ENCODE measurements at regions not wholly inside any gene's neighbourhood (a gene's known extent, or its start where the extent isn't known, plus 50 kb on each side); places are given as distances from the start of the nearest gene placed in this dataset.

DNA sequence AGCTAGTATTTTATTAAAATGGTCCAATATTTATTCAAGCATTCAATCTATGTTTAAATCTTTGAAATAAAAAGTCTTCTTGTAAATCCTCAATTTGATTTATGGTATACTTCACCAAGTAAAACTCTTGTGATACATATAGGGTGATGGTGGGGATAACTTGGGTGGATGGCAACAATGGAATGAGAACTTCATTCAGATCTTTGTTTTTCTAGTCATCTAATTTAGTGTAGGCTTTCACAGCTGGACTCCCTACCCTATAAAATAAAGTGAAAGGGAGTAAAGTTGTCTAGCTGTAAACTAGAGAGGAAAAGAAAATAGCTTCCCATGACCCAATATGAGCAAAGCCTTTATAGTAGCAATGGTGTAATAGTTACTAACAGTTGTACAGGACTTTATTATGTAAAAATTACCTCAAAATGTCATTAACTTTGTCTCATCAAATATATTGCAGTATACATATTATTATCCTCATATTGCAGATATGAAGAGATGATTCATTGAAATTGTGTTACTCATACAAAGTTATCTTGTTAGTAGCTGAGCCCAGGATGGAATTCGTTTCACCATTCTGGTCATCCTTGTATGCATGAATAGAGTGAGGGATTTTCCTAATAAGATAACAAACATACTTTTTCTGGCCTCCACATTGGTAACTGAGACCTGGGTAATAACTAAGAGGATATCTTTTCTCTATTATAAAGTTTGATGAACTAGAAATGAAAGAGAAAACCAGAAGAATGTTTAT lies 1377.7 kb upstream of the ADGRL4 start:
- H3K27ac ChIP-seq (replicated peaks), result no peak overlapping the region
- TF ChIP-seq POLR2AphosphoS5 (IDR thresholded peaks at IDR 0.05; ENCODE audit: low read depth) (no peak), CTCF (IDR thresholded peaks at IDR 0.05; ENCODE audit: insufficient read depth, low read length) (no peak), SPI1 (IDR thresholded peaks at IDR 0.05; ENCODE audit: borderline replicate concordance, low read depth) (no peak), GABPA (IDR thresholded peaks at IDR 0.05; ENCODE audit: low read depth) (no peak)
- TF ChIP-seq, protein P1, sequence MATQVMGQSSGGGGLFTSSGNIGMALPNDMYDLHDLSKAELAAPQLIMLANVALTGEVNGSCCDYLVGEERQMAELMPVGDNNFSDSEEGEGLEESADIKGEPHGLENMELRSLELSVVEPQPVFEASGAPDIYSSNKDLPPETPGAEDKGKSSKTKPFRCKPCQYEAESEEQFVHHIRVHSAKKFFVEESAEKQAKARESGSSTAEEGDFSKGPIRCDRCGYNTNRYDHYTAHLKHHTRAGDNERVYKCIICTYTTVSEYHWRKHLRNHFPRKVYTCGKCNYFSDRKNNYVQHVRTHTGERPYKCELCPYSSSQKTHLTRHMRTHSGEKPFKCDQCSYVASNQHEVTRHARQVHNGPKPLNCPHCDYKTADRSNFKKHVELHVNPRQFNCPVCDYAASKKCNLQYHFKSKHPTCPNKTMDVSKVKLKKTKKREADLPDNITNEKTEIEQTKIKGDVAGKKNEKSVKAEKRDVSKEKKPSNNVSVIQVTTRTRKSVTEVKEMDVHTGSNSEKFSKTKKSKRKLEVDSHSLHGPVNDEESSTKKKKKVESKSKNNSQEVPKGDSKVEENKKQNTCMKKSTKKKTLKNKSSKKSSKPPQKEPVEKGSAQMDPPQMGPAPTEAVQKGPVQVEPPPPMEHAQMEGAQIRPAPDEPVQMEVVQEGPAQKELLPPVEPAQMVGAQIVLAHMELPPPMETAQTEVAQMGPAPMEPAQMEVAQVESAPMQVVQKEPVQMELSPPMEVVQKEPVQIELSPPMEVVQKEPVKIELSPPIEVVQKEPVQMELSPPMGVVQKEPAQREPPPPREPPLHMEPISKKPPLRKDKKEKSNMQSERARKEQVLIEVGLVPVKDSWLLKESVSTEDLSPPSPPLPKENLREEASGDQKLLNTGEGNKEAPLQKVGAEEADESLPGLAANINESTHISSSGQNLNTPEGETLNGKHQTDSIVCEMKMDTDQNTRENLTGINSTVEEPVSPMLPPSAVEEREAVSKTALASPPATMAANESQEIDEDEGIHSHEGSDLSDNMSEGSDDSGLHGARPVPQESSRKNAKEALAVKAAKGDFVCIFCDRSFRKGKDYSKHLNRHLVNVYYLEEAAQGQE (IDR thresholded peaks at IDR 0.05; ENCODE audit: insufficient replicate concordance, low read depth), result no peak
- no peak for DNase-seq (ENCODE audit: low read depth in 1 of 2, low spot score in 1 of 2)
- H3K4me3 ChIP-seq (replicated peaks; ENCODE audit: insufficient read depth, low read length), result no peak overlapping the region
- H3K27me3 ChIP-seq (ENCODE audit: insufficient read depth, poor library complexity, severe bottlenecking), result no peaks in the 10 kb centered on the region

GRCh38 chr1:80375662-80376061 lies 1369.1 kb upstream of the ADGRL4 start:
- Histone ChIP-seq H3K4me3 (replicated peaks; ENCODE audit: insufficient read depth, low read length) (no peak overlapping the region), H3K27me3 (ENCODE audit: insufficient read depth, poor library complexity, severe bottlenecking) (no peaks in the 10 kb centered on the region), H3K27ac (replicated peaks) (no peak overlapping the region)
- TF ChIP-seq POLR2AphosphoS5 (IDR thresholded peaks at IDR 0.05; ENCODE audit: low read depth), result no peak
- no peak for TF ChIP-seq SPI1 (IDR thresholded peaks at IDR 0.05; ENCODE audit: borderline replicate concordance, low read depth)
- TF ChIP-seq, protein P1 (IDR thresholded peaks at IDR 0.05; ENCODE audit: insufficient replicate concordance, low read depth), result no peak
- no peak for TF ChIP-seq GABPA (IDR thresholded peaks at IDR 0.05; ENCODE audit: low read depth)
- TF ChIP-seq CTCF (IDR thresholded peaks at IDR 0.05; ENCODE audit: insufficient read depth, low read length), result no peak
- no peak for DNase-seq (ENCODE audit: low read depth in 1 of 2, low spot score in 1 of 2)

GRCh38 chr1:80375109-80375508 lies 1368.6 kb upstream of the ADGRL4 start:
- DNase-seq (ENCODE audit: low read depth in 1 of 2, low spot score in 1 of 2), result no peak
- no peak overlapping the region for H3K4me3 ChIP-seq (replicated peaks; ENCODE audit: insufficient read depth, low read length)
- no peaks in the 10 kb centered on the region for H3K27me3 ChIP-seq (ENCODE audit: insufficient read depth, poor library complexity, severe bottlenecking)
- H3K27ac ChIP-seq (replicated peaks), result no peak overlapping the region
- TF ChIP-seq, protein P1 (IDR thresholded peaks at IDR 0.05; ENCODE audit: insufficient replicate concordance, low read depth), result no peak
